Inflammatory macrophage (primary cell): ENCODE measurements at regions not wholly inside any gene's neighbourhood (a gene's known extent, or its start where the extent isn't known, plus 50 kb on each side); places are given as distances from the start of the nearest gene placed in this dataset.
"Not testable (repeated sequence)": the region's sequence is repeated elsewhere in the genome, so short reads cannot be mapped to it uniquely, and the experiment has no call there.

Experiments
- DNase-seq, 2 donors: peaks; one replicate each; pipeline ENCODE4 v3.0.0-alpha.2; 2020 to 2022

- not testable (repeated sequence) for DNase-seq
Observed at GRCh38 chr4:123537906-123538402, 141.4 kb downstream of the SPRY1 start.

- DNase-seq: no peak
Observed at GRCh38 chr4:123545667-123546572, 149.3 kb downstream of the SPRY1 start.

GRCh38 chr4:123546573-123547060, 150.0 kb downstream of the SPRY1 start:
- no peak for DNase-seq

- no peak for DNase-seq
Observed at GRCh38 chr4:123547216-123548165, 150.9 kb downstream of the SPRY1 start.

GRCh38 chr4:123553279-123553678, 156.7 kb downstream of the SPRY1 start:
- DNase-seq: peak in 1 of 2 donors; percentile 7

- peak in 1 of 2 donors; percentile 7 for DNase-seq
Observed at GRCh38 chr4:123553733-123554637, 157.4 kb downstream of the SPRY1 start.

GRCh38 chr4:123554801-123555232, 158.2 kb downstream of the SPRY1 start:
- DNase-seq: peak; percentile 14 to 43

GRCh38 chr4:123555233-123555806, 158.7 kb downstream of the SPRY1 start:
- peak; percentile 4 to 56 for DNase-seq

- DNase-seq: no peak
Observed at GRCh38 chr4:123555807-123556273, 159.2 kb downstream of the SPRY1 start.

- DNase-seq: peak; percentile 26 to 29
Observed at GRCh38 chr4:123556526-123556925, 159.9 kb downstream of the SPRY1 start.

- DNase-seq: no peak
Observed at GRCh38 chr4:123557857-123558536, 161.4 kb downstream of the SPRY1 start.

- DNase-seq: no peak
Observed at GRCh38 chr4:123558865-123559264, 162.3 kb downstream of the SPRY1 start.

- DNase-seq: no peak
Observed at GRCh38 chr4:123559955-123560871, 163.6 kb downstream of the SPRY1 start.

- no peak for DNase-seq
Observed at GRCh38 chr4:123561525-123561924, 164.9 kb downstream of the SPRY1 start.

- no peak for DNase-seq
Observed at GRCh38 chr4:123562994-123563750, 166.6 kb downstream of the SPRY1 start.

GRCh38 chr4:123564758-123565346, 168.3 kb downstream of the SPRY1 start:
- DNase-seq: peak; percentile 81 to 83

- DNase-seq: no peak
Observed at GRCh38 chr4:123568936-123569335, 172.3 kb downstream of the SPRY1 start.

- no peak for DNase-seq
Observed at GRCh38 chr4:123569541-123569940, 172.9 kb downstream of the SPRY1 start.
